ENCODE measurements at regions not wholly inside any gene's neighbourhood (a gene's known extent, or its start where the extent isn't known, plus 50 kb on each side); places are given as distances from the start of the nearest gene placed in this dataset.

DNA sequence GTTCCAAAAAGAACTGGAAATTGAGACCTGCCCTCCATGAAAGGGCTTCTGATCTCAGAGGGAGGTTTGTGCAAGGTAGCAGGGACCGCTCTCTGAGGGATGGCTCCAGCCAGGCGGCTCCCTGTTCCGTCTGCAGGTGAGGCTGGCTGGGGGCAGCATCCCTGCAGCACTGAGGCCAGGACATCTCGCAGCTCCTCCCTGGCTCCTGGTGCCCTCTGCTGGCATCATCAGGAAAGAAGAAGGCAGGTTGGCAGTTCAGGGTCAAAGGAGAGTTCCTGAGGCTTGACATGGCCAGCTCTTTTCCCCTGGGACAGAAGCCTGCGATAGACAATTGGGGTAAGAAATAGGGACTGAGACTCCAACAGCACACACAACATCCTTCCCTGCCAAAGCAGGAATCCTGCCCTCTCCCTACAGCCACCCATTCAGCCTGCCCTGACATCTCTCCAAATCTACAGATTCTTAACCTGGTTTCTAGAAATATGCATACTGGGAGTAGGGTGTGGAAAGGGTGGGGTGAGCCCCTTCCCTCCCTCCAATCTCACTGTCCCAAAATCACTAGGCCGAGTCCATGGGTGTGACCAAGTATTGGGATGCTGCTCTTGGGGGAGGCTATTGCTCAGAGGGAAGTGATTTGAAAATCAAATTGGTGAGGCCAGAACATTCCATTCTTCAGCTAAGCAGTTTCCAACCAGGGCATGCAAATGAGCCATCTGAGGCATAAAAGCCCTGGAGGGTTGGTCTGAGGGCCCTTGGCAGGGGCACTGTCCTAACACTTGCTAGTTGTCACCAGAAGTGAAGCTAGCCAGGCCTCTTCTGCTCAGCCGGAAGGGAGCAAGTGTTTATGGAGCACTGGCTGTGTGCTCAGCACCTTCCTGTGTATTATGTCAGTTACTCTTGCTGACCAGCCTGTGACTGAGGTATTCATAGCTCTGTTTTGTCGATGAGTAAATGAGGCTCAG is 185.4 kb downstream of the TFCP2L1 start:
- no peak for DNase-seq (ENCODE audit: low spot score)

DNA sequence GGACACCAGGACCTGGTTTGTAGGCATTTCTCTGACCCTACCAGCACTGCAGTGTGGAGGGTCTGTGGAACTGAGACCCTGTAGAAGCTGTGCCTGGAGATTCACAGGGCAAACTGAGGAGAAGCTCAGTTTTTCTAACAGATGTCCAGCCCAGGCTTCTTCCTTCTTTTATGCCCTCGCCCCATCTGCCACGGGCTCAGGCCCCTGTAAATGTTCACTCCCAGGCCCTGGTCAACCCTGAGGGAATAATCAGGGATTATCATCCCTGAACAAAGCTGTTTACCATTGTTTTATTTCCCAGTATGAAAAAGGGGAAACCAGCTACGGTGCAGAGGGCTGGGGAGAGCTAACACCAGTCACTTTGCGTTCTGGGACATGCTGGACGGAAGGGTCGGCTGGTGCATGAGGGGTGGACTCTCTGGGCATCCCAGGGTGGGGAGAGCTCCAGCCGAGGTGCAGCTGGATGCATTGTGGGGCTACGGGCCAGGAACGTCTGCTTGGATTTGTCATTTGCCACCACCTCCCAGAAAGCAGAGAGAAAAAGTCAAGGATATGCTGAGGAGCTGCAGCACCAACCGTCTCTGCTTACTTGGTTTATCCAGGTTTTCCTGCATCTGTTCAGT is 183.8 kb downstream of the TFCP2L1 start:
- no peak for DNase-seq (ENCODE audit: low spot score)

GRCh38 chr2:121102941-121103340 is 182.1 kb downstream of the TFCP2L1 start:
- no peak for DNase-seq (ENCODE audit: low spot score)

GRCh38 chr2:121103960-121104359 is 181.0 kb downstream of the TFCP2L1 start:
- DNase-seq (ENCODE audit: low spot score): no peak

DNA sequence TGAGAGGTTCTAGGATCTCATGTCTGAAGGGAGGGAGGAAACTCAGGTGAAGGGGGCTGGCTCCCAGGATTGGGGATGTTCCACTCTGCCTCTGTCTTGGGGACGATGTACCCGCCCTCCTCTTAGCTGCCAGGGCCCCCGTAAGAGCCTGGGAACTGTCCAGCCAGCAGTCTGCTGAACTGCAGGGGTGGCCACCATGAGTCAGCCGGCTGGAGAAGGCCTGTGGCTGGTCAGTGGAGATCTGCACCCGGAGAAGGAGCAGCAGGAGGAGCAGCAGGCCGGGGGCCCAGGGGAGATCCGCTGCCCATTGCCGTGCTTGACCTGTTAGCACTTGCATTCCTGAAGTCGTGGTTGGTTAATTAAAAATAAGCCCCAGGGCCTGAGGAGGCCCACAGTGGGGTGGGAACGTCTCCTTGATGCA is 180.3 kb downstream of the TFCP2L1 start:
- no peak for DNase-seq (ENCODE audit: low spot score)

DNA sequence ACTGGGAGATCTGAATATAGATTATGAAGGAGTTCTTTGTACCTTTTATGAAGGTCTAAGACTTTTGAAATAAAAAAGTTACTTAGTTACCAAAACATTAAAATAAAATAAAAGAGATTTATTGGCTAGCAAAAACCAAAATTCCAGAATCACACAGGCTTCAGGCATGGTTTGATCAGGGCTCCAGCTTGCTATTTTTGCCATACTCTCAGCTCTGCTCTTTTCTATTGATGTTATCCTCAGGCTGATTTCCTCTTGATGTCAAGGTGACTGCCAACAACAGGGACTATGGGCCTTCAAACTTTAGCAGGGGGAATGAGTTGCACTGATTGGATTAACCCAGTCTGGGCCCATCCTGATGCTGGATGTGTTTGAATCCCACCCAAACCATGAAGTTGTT is 174.1 kb downstream of the TFCP2L1 start:
- no peak for DNase-seq (ENCODE audit: low spot score)

GRCh38 chr2:121118951-121119350 is 166.1 kb downstream of the TFCP2L1 start:
- no peak for DNase-seq (ENCODE audit: low spot score)

- DNase-seq (ENCODE audit: low spot score): no peak
Measured at GRCh38 chr2:121120411-121120810, 164.6 kb downstream of the TFCP2L1 start.

DNA sequence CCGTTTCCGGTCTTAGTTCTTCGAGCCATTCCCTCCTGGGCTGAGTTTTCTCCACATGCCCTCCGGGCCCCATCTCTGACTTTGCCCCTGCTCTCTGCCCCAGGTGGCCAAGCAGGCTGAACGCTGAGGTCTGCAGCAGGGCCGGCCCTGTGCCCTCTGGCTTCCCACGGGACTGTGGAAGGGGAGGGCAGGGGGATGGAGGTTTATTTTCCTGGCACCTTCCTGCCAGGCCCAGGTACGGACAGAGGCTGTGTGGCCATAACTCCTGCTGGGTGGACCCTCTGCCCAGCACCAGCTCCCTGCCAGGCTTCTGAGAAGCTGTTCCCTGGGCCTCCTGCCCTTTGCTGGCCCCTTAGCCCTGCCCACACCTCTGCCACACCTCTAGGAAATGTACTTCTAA is 164.0 kb downstream of the TFCP2L1 start:
- DNase-seq (ENCODE audit: low spot score): no peak

- DNase-seq (ENCODE audit: low spot score): no peak
Measured at GRCh38 chr2:121121661-121122060, 163.3 kb downstream of the TFCP2L1 start.

GRCh38 chr2:121123268-121123667 is 161.7 kb downstream of the TFCP2L1 start:
- no peak for DNase-seq (ENCODE audit: low spot score)

- DNase-seq (ENCODE audit: low spot score): no peak
Measured at GRCh38 chr2:121124330-121124729, 160.7 kb downstream of the TFCP2L1 start.

GRCh38 chr2:121125350-121125749 is 159.7 kb downstream of the TFCP2L1 start:
- DNase-seq (ENCODE audit: low spot score): no peak

DNA sequence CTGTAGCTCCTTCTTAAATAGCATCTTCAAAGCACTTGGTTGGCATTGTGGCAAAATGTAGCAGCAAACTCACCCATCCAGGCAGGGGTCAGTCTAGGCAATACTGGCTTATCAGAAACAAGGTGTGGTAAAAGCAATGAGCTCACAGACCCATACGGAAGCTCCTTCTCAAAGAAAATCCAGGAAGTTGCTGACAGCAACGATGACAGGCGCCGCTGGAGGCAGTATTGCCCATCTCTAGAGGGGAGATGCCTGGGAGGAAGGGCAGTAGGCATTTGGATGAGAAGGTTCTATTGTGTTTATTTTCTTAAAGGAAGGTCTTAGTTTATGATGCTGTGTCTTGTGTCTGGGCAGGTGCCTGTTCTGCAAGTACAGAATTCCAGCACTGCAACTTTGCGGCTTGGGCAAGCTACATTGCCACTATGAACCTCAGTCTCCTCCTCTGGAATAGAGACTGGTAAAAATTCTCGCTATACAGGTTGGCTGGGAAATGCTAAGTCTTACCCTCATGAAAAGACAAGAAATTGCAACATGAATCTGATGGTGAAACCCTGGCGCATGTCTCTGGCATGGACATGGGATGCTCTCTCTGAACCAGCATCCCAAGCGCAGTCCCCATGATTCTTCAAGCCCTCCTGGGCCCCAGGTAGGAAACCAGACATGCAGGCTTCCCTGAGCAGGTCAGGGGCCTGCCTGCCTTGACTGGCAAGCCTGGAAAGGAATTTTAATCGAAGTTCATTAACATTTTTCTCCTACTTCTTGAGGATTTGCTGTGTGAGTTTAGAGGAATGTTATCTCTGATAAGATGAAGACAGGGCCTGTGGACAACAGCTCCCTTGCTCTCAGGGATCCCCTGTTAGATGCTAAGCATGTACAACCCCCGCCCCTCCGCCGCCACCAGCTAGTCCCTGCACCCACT is 156.0 kb downstream of the TFCP2L1 start:
- peak; percentile 33 for DNase-seq (ENCODE audit: low spot score)

GRCh38 chr2:121129692-121130091 is 155.3 kb downstream of the TFCP2L1 start:
- DNase-seq (ENCODE audit: low spot score): no peak

DNA sequence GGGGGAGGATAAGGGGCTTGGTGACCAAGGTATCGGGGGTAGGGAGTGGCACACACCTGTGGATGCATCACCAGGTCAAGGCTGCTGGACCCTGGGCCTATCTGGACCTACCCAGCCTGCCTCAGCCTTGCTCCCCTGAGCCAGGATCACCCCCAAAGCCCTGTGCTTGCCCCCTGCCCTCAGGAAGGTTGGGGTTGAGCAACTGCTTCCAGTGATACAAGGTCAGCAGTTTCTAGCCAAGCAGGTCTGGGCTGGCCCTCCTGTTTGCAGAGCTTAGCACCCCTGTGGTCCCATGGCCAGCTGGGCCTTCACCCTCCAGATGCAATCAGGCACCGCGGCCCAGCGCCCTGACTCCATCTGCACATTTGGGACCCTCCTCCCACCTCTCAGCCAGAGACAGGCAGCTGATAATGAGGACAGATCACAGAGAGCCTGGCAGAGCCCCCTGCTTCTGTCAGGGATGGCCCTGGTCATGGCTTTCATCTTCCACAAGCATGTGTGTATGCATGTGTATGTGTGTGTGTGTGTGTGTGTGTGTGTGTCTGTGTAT is 154.6 kb downstream of the TFCP2L1 start:
- no peak for DNase-seq (ENCODE audit: low spot score)

DNA sequence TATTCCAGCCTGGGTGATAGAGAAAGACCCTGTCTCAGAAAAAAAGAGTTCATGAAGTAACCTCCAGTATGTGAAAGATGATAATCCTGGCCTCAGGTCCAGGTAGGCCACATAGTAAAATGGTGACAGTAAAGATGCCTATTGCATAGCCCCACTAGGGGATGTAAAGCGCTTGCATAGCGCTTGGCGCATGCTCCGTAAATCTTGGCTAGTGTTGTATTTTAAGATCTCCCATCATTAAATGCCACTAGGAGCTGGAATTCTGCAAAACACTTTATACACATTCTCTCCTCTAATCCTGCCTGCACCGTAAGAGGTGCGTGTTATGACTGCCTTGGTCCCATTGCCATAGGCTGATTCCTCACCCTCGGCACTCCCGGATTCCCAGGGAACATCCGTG is 153.6 kb downstream of the TFCP2L1 start:
- DNase-seq (ENCODE audit: low spot score): no peak

GRCh38 chr2:121132054-121132761 is 152.8 kb downstream of the TFCP2L1 start:
- DNase-seq (ENCODE audit: low spot score): no peak

DNA sequence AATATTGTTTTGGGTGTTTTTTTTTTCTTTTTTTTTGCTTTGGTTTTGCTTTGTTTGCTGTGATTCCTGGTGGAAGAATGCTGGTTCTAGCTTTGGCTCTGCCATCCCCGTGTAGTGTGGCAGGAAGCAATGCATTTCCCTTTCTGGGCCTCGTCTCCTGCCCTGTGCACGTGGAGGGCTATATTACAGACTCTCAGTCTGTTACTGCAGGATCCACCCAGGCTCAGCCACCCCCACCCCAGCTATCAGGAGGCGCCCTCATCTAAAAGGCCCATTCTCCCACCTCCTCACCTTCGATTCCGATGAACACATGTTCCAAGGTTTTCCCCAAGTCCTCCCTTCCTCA is 152.3 kb downstream of the TFCP2L1 start:
- no peak for DNase-seq (ENCODE audit: low spot score)

GRCh38 chr2:121133551-121134319 is 151.3 kb downstream of the TFCP2L1 start:
- no peak for DNase-seq (ENCODE audit: low spot score)

- no peak for DNase-seq (ENCODE audit: low spot score)
Measured at GRCh38 chr2:121134728-121135127, 150.3 kb downstream of the TFCP2L1 start.

All from hepatic stellate cell (primary cell).